Uterus (tissue), 2 donors: ENCODE measurements at regions not wholly inside any gene's neighbourhood (a gene's known extent, or its start where the extent isn't known, plus 50 kb on each side); places are given as distances from the start of the nearest gene placed in this dataset.

Experiments used
- POLR2A ChIP-seq, 2 donors: fragments of 450-650 bp; IDR thresholded peaks; one replicate each; pipeline ENCODE4 v1.6.1; 2016; ENCODE audit warnings: antibody characterized with exemption in 2 of 2, mild to moderate bottlenecking in 1 of 2, moderate library complexity in 1 of 2
- TF ChIP-seq, protein P1 (sequence below), 4 experiments: fragments of 200-600 bp in 2 of 4; fragments of 450-650 bp in 2 of 4; sonication (generic) in 2 of 4; IDR thresholded peaks; one replicate each; pipeline ENCODE4 v1.5.1; 2016 to 2019; ENCODE audit warnings: antibody characterized with exemption in 4 of 4, mild to moderate bottlenecking in 2 of 4, moderate library complexity in 1 of 4

DNA sequence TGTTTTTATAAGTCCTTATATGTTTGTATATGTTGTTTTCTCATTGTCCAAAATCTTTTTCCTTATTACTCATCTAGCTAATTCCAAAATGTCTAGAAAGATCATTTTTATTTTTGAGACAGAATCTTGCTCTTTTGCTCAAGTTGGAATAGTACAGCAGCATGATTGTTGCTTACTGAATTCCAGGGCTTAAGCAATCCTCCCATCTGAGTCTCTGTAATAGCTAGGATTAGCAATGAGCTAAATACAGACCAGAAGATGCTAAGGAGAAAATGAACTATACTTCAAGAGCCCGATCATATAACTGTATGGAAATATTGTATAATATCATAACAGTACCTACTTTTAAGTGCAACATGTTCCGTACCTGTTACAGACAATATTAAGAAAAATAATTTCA lies 1027.0 kb downstream of the STIM2 start:
- TF ChIP-seq, protein P1, sequence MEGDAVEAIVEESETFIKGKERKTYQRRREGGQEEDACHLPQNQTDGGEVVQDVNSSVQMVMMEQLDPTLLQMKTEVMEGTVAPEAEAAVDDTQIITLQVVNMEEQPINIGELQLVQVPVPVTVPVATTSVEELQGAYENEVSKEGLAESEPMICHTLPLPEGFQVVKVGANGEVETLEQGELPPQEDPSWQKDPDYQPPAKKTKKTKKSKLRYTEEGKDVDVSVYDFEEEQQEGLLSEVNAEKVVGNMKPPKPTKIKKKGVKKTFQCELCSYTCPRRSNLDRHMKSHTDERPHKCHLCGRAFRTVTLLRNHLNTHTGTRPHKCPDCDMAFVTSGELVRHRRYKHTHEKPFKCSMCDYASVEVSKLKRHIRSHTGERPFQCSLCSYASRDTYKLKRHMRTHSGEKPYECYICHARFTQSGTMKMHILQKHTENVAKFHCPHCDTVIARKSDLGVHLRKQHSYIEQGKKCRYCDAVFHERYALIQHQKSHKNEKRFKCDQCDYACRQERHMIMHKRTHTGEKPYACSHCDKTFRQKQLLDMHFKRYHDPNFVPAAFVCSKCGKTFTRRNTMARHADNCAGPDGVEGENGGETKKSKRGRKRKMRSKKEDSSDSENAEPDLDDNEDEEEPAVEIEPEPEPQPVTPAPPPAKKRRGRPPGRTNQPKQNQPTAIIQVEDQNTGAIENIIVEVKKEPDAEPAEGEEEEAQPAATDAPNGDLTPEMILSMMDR (IDR thresholded peaks at IDR 0.05): no peak
- no peak for TF ChIP-seq POLR2A (IDR thresholded peaks at IDR 0.05)
